Stomach (tissue), 4 donors: ENCODE measurements at regions not wholly inside any gene's neighbourhood (a gene's known extent, or its start where the extent isn't known, plus 50 kb on each side); places are given as distances from the start of the nearest gene placed in this dataset.

Source experiments
- CTCF ChIP-seq, 7 experiments: fragments of 450-650 bp in 4 of 7; fragments of 200-600 bp in 3 of 7; sonication (generic) in 3 of 7; IDR thresholded peaks; one replicate each; pipeline ENCODE4 v1.5.1; 2016 to 2019; ENCODE audit warnings: antibody characterized with exemption in 7 of 7, control low read depth in 2 of 7, mild to moderate bottlenecking in 1 of 7
- EP300 ChIP-seq: sonication (generic); formaldehyde crosslinking; IDR thresholded peaks from one replicate; pipeline ENCODE4 v1.6.1; 2017; ENCODE audit warnings: antibody characterized with exemption
- POLR2A ChIP-seq, 4 donors: fragments of 450-650 bp; IDR thresholded peaks; one replicate each; pipeline ENCODE4 v1.6.1; 2016; ENCODE audit warnings: antibody characterized with exemption in 4 of 4, control low read depth in 2 of 4, mild to moderate bottlenecking in 1 of 4, moderate library complexity in 1 of 4
- POLR2AphosphoS5 ChIP-seq, 3 donors: sonication (generic); formaldehyde crosslinking; IDR thresholded peaks; one replicate each; pipeline ENCODE4 v1.6.1; 2016; ENCODE audit warnings: antibody characterized with exemption in 3 of 3

DNA sequence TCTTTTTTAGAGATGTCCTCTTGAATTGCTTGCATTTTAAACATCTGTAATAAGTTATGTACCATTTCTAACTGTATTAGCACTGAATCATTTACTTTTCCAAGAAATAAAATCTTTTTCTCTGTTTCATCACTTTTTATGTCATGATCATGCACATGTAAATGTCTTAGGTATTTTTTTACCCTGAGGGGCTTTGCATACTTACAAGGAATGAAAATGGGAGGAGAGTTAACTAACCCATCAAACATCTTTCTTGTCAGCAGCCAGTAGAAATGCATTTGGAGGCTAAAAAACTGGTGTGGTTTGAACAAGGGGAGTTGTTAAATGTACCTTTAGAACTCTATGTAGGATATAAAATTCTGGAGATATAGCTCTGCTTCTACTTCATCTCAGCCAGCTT, 1080.3 kb downstream of the GALC start:
- TF ChIP-seq POLR2A (IDR thresholded peaks at IDR 0.05), result no peak
- TF ChIP-seq POLR2AphosphoS5 (IDR thresholded peaks at IDR 0.05), result no peak
- TF ChIP-seq CTCF (IDR thresholded peaks at IDR 0.05), result no peak
- no peak for TF ChIP-seq EP300
